H7 (cell line): ENCODE measurements at regions not wholly inside any gene's neighbourhood (a gene's known extent, or its start where the extent isn't known, plus 50 kb on each side); places are given as distances from the start of the nearest gene placed in this dataset.
A peak's percentile ranks its signal among the peaks of the same experiment; 100 is the strongest.
"Not testable (repeated sequence)": the region's sequence is repeated elsewhere in the genome, so short reads cannot be mapped to it uniquely, and the experiment has no call there.

Experiments
- DNase-seq: peaks from one replicate; pipeline ENCODE4 v3.0.0; 2012
- H3K27me3 ChIP-seq: 2 replicates; pipeline ENCODE4 v1.6.0; 2011; ENCODE audit warnings: mild to moderate bottlenecking, low read length; ENCODE audit not compliant: control insufficient read depth, insufficient read depth
- H3K36me3 ChIP-seq: replicated peaks from 2 replicates; pipeline ENCODE4 v1.5.1; 2011; ENCODE audit warnings: low read length; ENCODE audit not compliant: control insufficient read depth, insufficient read depth
- H3K4me3 ChIP-seq: 2 replicates; pipeline ENCODE4 v1.5.1; 2011; ENCODE audit warnings: low read depth, mild to moderate bottlenecking, control low read depth, low read length, moderate library complexity; ENCODE audit not compliant: insufficient read depth

DNA sequence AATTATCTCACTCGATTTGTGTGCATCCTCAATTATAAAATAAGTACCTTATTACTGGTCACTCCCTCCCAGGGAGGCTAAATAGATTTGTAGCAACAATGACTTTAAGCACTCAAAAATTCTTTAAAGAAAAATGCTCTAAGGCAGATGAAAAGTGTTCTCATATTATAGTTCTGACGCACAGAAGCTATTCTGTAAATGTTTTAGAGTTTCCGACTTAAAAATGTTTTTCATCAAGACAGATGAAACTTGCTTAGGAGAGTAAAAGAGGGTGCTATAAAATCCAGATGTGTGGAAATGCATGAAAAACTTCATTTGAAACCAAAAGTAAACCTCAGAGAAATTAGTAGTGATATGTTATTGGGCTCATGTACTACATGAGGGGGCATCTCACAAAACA is 398.4 kb upstream of the KCNMB2 start:
- DNase-seq: no peak
- H3K4me3 ChIP-seq: no peak overlapping the region
- no peaks in the 10 kb centered on the region for H3K27me3 ChIP-seq
- H3K36me3 ChIP-seq: no peaks in the 10 kb centered on the region

DNA sequence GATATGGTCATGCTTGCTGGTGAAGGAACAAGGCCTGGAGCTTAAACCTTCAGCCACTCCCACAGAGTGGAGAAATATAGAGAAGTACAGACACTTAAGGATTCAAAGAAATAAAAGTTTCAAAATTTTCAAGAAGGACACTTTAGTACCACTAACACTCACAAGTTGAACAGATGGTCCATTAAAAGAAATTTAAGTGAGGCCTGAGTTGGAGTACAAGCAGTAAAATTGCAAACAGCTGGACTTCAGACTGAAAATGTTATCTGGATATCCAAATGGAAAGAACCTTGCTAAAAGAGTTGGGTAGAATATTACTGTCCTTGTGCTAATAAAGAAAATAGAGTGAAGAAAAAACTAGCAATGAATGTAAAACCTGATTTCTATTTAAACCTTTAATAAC is 397.1 kb upstream of the KCNMB2 start:
- Histone ChIP-seq H3K36me3 (no peaks in the 10 kb centered on the region), H3K27me3 (no peaks in the 10 kb centered on the region), H3K4me3 (no peak overlapping the region)
- no peak for DNase-seq

DNA sequence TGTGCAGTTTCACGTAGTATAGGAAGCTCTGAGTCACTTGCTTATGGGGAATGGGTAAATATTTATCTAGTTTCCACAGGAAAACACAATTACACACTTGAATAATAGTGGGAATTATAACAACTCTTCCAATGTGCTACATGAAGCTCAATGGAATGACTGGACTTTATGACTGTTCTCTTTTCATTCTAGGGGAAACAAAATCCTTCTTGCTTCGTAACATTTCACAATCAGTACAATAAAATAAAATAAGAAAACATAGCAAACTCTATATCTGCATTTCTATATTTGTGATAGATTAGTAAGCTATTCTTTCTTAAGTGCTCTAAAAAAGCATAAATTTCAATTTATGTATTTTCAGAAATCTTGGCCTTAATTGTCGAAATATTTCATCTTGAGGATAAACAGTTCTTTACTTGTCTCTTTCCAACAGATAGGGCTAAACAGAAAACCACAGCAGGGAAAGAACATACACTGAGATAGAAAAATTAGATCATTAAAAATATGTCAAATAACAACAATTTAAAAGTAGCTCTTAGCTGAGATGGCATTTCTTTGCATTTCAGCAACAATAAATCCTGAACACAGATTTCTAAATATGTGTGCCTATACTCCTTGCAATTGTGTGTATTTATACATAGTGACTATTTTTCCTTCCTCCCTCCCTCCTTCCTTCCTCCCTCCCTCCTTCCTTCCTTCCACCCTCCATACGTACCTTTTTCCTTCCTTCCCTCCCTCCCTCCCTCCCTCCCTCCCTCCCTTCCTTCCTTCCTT is 395.5 kb upstream of the KCNMB2 start:
- DNase-seq: no peak
- no peaks in the 10 kb centered on the region for H3K36me3 ChIP-seq
- H3K4me3 ChIP-seq: no peak overlapping the region
- no peaks in the 10 kb centered on the region for H3K27me3 ChIP-seq

DNA sequence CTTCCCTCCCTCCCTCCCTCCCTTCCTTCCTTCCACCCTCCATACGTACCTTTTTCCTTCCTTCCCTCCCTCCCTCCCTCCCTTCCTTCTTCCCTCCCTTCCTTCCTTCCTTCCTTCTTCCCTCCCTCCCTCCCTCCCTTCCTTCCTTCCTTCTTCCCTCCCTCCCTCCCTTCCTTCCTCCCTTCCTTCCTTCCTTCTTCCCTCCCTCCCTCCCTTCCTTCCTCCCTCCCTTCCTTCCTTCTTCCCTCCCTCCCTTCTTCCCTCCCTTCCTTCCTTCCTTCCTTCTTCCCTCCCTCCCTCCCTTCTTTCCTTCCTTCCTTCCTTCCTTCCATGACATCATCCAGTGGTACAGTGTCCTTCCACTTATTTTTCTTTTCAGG is 394.9 kb upstream of the KCNMB2 start:
- H3K4me3 ChIP-seq, DNase-seq, H3K36me3 ChIP-seq, H3K27me3 ChIP-seq: not testable (repeated sequence)

DNA sequence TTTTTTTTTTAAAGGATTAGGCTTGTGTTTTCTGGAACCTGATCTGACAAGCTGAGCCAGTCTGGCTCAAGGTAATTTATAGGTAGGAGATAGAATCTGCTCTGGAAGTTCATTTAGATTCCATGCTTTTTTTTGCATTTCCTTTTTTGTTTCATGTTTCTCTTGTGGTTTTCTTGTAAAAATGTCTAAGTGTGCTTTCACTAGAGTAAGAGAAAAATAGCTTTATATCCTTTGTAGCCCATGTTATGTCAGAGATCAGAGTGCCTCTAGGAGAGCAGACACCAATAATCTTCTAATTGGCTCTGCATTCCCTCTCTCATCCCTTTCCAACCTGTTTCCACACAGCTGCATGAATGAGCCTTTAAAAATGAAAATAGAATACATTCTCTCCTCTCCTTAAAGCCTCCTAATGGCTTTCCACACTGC is 389.8 kb upstream of the KCNMB2 start:
- no peak overlapping the region for H3K4me3 ChIP-seq
- no peaks in the 10 kb centered on the region for H3K27me3 ChIP-seq
- no peak for DNase-seq
- no peaks in the 10 kb centered on the region for H3K36me3 ChIP-seq

DNA sequence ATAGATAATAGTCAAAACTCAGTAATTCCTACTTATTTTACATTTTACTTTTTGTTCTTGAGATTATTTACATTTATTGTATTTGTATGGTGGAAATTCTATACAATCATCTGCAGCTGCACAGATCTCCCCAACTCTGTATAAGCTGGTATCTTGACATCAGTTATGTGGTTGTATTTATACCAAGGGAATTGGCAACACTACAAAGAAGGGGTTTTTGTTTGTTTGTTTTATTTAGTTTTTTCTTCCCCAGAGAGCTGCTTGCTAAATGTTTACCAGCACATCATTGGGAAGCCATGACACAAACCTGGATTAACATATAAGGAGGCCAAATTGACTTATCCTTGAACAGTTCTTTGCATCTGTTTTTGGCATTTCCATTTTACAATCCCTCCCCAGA is 389.2 kb upstream of the KCNMB2 start:
- Histone ChIP-seq H3K27me3 (no peaks in the 10 kb centered on the region), H3K36me3 (no peaks in the 10 kb centered on the region), H3K4me3 (no peak overlapping the region)
- DNase-seq: no peak

DNA sequence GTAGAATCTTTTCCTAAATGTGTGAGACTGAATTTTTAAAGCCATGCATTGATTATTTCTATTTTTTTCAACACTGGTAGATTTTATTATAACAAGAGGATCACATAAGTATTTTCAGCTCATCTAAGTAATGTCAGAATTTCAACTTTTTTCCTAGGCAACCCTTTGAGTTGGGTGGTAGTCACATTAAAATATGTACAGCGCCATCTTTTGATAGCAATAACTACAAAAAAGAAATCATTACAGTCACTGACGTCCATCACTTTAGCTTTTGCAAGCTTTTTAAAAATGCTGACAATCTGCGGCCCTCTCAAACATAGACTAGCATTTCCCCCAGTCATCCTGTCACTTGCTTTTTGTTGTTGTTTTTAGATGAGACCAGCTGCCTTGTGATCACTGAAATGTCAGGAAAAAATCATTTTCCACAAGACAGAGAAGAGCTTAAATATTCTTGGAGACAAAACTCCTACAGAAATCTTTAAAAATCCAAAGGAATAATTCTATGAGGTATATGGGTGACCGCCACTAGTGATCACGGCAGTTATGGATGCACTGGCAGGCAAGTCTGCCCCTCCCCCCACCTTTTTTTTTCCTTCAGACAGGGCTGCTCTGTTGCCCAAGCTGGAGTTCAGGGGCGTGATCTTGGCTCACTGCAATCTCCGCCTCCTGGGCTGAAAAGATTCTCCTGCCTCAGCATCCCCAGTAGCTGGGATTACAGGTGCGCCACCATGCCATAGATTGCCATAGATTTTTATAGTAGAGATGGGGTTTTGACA is 384.0 kb upstream of the KCNMB2 start:
- DNase-seq: no peak
- H3K27me3 ChIP-seq: no peaks in the 10 kb centered on the region

DNA sequence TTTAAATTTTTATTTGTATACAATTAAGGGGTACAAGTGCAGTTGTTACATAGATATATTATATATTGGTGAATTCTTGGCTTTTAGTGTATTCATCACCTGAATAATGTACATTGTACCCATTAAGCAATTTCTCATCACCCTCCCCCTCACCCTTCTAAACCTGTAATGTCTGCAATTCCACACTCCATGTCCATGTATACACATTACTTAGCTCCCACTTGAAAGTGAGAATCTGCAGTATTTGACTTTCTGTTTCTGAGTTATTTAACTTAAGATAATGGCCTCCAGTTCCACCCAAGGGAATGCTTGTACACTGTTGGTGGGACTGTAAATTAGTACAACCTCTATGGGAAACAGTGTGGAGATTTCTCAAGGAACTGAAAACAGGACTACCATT is 383.2 kb upstream of the KCNMB2 start:
- Histone ChIP-seq H3K27me3 (no peaks in the 10 kb centered on the region), H3K36me3 (no peaks in the 10 kb centered on the region), H3K4me3 (no peak overlapping the region)
- no peak for DNase-seq

More for the DNA sequence above, 384.0 kb upstream of the KCNMB2 start:
- Histone ChIP-seq H3K4me3 (no peak overlapping the region), H3K36me3 (no peaks in the 10 kb centered on the region)

DNA sequence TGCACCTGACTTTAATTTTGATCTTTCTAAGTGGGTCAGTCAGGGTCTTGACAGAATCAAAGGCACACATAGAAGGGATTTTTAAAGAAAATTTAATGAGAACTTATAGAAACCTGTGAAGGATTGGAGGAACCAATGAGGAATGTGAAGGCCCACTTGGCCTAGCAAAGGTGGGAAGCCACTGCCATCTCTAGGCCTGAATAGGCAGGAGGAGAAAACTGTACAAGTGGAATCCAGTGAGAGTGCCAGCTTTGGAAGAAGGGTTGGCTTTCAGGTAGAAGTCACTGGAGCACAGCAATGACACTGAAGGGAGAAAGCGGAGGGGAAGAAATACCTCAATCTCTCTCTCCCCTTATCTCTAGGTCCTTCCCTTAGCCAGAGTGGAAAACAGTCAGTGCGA is 380.7 kb upstream of the KCNMB2 start:
- H3K36me3 ChIP-seq: no peaks in the 10 kb centered on the region
- H3K4me3 ChIP-seq: no peak overlapping the region
- no peaks in the 10 kb centered on the region for H3K27me3 ChIP-seq
- no peak for DNase-seq

DNA sequence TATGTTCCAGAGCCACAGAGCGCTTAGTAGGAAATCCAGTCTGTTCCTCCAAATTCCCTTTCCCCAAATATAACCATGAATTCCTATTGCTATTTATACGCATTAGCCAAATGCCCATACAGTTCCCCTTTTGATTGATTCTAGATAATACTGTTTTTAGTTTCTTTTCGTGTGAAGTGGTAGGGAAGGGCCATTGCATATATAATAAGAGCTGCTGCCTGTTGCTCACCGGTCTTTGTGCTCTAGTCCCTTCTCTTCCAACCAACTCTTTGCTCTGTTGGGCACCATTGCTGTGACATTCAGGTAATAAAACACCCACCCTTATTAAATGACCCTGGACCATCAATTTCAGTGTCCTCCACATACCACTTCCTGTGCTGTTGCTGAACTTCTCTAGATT is 379.9 kb upstream of the KCNMB2 start:
- no peak for DNase-seq
- Histone ChIP-seq H3K4me3 (no peak overlapping the region), H3K36me3 (no peaks in the 10 kb centered on the region), H3K27me3 (no peaks in the 10 kb centered on the region)

DNA sequence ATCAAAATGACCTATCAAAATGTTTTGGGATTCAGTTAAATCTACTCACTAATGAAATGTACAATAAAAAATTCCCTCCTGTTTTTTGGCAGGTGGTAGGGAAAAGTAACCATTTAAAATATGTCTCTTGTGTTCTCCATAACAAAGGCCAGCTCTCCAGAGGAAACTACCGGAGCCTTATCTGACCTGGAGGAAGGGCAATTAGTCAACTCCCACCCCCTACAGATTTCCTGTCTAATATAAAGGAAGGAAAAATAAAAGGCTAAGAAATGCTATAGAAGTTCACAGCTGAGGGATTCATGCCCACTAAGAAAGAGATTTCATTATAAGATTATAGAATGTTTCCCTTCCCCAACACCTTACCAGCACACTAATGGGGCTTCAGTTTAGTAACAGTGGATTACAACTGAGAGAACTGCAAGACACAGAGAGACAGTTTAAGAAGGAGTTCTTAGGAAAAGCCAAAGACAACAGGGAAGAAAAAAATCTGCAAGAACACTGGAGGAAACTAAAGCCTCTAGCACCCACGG is 376.5 kb upstream of the KCNMB2 start:
- Histone ChIP-seq H3K27me3 (no peaks in the 10 kb centered on the region), H3K36me3 (no peaks in the 10 kb centered on the region), H3K4me3 (no peak overlapping the region)
- DNase-seq: peak; percentile 4

DNA sequence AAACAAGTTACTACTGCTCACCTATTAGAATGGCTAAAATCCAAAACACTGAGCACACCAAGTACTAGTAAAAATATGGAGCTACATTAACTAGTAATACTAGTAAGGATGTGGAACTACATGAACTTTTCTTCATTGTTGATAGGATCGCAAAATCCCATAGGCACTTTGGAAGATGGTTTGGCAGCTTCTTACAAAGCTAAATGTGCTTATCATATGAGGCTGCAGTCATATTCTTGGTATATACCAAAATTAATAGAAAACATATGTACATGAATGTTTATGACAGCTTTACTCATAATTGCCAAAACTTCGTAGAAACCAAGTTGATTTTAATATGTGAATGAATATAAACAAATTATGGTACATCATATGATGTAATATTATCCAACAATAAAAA is 366.8 kb upstream of the KCNMB2 start:
- H3K27me3 ChIP-seq: no peaks in the 10 kb centered on the region
- DNase-seq: no peak

DNA sequence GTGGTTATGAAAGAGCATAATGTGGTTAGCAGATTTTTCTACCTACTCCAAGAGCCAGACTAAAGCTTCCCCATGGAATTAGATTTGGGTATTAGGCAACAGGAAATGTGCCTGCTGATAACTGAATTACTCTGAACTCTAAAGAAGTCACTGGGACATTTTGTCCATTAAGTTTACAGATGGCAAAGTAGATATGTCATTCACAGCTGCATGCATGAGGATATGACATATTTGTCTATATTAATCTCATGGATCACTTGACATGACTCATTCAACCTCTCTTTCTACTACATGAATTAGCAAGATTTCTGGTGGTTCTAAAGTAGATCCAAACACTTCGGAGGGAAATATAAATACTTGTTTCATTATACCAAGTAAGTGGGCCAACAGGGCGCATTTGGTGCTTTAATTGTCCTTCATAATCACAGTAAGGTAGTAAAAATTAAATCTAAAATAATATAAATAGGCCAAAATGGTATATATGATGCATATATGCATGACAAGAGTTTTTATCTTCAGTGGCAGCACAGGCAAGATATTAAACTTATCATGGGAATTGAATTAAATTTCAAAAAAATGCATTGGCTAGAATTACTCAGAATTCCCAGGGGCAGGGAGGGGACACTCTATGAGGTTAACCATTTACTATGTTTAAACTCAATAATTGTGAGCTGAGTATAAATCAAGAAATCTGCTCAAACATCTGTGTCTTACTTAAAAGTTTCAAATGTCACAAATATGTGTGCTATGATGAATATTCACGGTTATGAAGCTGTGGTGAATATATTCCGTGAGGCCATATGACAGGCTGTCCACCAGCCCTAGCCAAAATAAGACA is 365.3 kb upstream of the KCNMB2 start:
- no peaks in the 10 kb centered on the region for H3K36me3 ChIP-seq
- no peaks in the 10 kb centered on the region for H3K27me3 ChIP-seq
- DNase-seq: no peak
- H3K4me3 ChIP-seq: no peak overlapping the region

More for the DNA sequence above, 366.8 kb upstream of the KCNMB2 start:
- no peaks in the 10 kb centered on the region for H3K36me3 ChIP-seq
- no peak overlapping the region for H3K4me3 ChIP-seq

DNA sequence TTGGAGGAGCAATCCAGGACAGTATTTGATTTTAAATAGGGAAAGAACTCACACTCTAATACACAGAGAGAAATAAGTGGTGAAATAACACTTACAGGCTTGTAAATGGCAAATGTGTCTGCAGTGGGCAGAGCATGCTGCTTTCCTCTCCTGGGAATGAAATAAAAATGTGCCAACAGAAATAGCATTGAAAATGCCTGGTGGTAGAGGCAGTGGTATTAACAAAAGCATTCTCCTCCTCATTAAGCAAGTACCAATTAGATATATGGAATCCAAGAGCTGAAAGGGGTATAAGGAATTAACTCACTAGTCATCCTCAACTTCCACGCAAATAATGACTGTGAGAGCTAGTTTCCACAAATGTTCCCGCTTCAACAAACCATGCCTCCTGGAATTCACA is 364.1 kb upstream of the KCNMB2 start:
- Histone ChIP-seq H3K36me3 (no peaks in the 10 kb centered on the region), H3K27me3 (no peaks in the 10 kb centered on the region), H3K4me3 (no peak overlapping the region)
- no peak for DNase-seq
